Suppressor macrophage treated with lipopolysaccharide for 4 hours (primary cell): ENCODE measurements at regions not wholly inside any gene's neighbourhood (a gene's known extent, or its start where the extent isn't known, plus 50 kb on each side); places are given as distances from the start of the nearest gene placed in this dataset.
A peak's percentile ranks its signal among the peaks of the same experiment; 100 is the strongest.

Experiments used
- DNase-seq: peaks from one replicate; pipeline ENCODE4 v3.0.0-alpha.2; 2020

DNA sequence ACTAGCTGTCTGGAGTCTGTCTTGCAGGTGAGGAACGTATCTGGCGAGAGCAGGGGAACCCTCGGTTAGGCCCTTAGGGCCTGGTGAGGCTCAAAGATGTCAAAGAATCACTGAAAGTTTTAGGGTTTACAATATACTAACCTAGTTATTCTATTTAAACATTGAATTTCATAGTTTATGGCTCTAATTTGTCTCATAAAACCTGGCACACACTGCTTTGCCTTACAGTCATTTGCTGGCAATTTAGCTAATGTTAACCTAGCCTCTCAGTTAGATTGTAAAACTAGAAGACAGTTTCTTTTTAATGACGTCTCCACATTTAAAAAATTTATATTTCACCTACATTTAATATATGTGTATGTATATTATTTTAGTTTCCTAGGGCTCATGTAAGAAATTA is 89.6 kb upstream of the DOCK10 start:
- DNase-seq = no peak

DNA sequence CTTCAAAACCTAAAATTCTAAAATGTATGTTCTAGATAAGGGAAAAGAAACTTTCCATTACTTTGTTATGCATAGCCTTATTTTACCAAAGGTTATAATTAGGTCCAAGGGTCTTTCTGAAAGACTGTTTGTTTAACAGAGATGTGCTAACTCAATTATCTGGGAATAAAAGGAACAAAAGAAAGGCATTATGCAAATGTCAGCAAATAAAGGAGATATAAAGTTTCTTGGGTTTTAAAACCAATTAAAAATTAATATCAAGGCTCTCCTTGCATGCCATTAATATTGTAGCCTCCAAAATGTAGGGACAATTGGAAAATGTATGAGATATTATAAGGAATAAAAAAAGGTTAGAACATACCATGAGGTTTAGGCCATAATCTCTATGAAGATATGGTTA is 87.8 kb upstream of the DOCK10 start:
- DNase-seq = no peak

DNA sequence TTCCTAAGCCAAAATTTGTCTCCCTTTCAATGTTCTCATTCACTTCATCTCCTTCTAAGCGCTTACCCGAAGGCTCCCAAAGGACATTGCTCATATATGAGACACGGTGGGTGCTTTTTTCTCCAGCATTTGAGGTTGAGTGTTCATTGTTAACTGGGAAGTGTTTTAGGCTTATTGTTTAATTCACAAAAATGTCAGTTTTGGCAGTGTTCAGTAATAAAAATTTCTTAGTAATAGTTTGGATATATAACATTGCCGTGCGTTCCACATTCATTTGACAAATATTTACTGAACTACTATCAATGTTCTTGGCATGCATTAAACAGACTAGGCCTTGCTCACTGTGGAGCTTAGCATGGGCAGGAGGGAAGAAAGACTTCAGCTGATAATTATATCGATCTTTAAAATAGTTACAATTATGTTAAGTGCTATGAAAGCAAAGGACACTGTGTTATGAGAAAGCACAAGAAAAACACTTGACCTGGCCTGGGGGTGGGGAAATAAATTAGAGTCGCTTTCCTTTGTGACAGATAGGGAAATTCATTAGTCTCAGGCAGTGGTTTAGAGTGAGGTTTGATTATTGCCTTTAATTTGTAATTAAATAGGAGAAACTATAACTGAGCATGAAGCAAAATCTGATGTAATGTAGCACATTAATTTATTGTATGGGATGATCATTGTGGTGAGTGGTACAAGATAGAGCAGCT is 82.2 kb upstream of the DOCK10 start:
- no peak for DNase-seq

DNA sequence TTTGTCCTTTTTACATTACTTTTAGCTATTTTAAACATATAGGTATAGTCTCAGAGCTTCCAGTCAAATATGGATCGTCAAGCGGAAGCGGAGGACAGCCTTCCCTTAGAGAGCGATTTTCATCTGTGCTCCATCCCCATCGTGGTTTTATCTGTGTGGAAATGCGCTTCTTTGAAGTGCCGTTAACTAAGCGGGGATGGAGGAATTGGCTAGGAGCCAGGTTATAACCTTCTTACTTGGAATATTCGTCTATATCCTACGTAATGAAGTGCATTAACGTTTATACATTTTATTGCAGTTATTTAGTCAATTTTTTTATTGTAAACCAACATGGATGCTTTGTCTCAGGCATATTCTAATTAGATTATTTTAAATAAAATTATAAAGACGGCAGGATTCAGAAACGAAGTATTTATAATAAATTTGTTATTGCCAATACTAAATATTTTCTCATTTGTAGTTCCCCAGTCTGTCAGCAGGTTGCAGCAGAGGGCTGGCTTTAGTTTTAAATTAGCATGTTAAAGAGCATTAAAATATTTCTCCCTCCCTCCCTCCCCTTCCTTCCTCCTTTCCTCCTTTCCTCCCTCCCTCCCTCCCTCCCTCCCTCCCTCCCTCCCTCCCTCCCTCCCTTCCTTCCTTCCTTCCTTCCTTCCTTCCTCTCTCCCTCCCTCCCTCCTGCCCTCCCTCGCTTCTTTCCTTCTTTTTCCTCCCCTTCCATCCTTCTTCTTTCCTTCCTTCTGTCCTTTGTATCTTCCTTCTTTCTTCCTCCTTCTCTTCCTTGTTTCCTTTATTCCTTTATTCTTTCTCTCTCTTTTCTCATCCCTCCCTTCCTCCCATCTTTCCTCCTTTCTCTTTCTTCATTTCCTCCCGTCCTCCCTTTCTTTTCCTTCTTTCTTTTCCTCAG is 80.6 kb upstream of the DOCK10 start:
- peak; percentile 40 for DNase-seq

DNA sequence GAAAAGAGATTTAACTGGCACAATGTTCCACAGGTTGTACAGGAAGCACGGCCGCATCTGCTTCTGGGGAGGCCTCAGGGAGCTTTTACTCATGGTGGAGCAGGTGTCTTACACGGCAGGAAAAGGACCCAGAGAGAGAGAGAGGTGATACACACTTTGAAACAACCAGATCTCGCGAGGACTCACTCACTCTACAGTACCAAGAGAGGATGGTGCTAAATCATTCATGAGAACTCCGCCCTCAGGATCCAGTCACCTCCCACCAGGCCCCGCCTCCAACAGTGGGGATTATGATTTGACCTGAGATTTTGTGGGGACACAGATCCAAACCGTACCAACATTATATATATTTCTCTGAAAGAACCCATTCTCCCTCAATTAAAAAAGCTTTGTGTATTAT is 79.7 kb upstream of the DOCK10 start:
- no peak for DNase-seq

DNA sequence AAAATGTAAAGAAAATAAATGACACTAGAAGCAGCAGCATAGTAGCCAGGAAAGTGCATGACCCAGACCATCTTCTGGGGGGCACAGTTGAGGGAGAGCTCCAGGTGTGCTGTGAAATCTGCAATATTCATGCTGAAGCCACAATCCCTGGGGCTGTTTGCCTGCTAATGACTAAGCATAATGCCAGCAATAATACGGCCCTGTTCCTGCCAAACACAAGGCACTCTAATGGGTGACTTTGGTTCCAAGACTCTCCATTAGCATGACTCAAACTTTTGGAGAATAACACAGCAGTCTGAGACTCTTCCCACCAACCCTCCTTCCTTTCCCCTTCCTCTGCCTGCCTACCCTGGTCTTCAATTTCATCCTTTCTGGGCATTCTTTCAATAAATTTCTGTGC is 77.9 kb upstream of the DOCK10 start:
- no peak for DNase-seq

DNA sequence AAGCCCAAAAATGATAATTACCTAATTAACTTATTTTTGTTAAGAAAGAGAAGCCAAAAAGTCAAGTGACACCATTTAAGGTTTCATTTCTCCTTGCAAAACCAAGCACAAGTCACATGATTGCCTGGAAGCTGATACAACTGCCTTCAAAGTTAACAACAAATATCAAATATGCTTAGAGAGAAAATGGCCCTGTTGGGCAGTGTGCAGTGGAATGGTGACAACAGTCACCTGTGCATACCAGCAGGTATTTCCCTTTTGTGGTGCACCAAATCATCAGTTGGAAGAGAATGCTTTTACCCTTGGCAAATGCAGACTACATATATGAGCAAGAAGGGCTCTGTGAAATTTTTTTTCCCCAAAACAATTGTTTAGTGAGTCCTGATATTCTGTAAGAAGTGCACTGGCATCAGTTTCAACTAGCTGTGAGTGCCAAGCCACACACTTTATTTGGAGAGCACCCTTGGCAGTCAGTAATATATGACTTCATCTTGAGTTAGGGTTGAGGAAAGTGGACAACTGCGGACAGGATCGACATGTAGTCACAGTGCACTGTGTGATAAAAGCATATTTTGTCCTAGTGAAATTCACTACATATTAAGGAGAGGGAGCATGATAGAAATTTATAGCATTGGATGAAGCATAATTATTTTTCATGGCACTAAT is 74.9 kb upstream of the DOCK10 start:
- peak; percentile 60 for DNase-seq

DNA sequence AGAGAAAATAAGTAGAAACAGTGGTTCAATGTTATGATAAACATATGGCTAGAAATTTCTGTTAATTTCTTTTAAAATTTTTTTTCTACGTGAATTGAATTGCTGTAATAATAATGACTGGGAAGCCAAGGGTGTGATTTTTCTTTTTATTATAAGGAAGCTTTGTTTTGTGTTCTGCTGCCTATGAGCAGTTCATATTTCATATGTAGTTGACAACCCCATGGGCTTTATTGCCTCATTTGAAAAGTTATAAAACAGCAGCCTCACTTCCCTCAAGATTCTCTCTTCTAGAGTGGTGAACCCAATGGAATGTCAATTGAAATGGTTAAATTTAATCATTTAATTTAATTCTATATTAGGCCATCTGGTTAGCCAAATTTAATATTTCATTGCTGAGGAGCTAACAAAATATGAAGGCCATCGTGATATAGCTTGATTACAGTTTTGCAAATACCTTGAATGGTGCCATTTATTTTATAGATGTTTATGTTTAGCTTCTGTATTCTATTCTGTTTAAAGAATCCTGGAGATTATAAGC is 72.6 kb upstream of the DOCK10 start:
- DNase-seq = no peak

DNA sequence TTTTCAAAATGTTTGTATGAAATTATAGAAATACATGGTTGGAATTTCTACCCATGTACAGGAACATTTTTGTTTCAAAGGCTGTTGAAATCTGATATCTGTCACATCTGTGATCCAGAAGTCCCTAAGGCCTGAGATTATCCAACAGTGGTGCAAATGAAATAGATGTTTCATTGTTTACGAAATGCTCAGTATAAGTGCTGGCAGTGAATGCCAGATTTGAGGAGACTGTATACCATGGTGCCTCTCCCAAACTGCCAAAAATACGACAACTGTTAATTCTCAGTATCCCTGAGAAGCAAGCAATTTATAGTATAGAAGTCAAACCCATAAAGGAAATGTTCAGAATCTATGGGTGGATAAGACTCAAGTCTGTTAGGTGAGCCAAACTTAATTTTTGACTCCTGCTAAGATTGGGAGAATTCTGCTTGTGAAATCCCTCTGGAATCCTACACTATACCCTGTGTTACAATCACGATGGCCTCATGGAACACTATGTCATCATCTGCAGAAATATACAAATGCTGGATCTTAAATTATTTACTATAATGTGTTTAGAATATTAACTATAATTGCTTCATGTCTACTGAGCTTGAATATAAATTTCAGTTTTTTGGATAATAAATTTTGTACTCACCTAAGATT is 71.2 kb upstream of the DOCK10 start:
- DNase-seq = no peak

DNA sequence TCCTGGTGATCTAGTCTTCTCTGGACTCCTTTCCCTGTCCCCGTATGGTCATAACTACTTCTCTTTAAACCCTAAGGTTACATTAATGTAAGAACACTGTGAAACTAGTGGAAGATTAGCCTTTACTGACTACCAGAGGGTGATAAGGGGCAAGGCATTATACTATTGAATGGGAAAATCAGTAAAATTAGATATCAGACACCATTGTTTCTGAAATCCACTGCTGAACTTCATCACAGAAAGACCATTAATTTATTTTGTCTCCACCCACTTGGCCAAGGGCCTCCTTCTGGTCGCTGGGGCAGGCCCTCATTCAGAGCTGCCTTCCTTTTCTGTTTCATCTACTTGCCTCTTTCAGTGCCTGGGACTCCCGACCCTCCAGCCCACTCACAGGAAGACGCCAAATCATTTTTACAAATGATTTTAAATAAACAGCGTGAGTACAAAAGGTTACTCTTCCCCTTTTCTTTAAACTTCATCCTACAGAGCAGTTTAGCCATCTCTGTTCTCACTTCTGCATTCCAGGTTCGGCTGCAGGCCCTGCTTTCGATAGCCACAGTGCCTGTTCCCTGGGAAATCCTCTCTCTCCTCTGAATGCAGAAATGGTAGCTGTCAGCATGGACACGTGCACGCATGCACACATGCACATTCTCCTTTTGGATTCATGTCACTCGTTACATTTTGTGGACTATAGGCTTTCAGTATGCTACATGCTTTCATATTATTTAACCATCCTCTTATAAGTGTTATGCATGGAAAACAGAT is 70.3 kb upstream of the DOCK10 start:
- peak; percentile 88 for DNase-seq

DNA sequence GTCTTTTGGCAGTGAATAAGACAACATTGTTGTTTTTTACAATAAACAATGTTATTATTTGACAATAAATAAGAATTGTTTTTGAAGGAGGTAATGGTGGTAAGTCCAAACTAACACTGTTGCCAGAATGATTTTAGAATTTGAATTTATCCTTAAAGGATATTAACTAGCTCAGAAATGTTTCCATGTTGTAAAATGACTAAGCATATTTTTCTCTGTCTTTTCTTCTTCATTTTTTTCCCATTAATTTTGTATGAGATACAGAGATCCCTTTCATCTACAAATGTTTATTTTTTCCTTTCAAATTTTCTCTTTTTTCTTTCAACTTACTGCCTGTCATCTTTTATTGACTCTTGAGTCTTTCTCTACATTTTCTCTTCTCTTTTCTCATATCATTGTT is 66.5 kb upstream of the DOCK10 start:
- DNase-seq = no peak

DNA sequence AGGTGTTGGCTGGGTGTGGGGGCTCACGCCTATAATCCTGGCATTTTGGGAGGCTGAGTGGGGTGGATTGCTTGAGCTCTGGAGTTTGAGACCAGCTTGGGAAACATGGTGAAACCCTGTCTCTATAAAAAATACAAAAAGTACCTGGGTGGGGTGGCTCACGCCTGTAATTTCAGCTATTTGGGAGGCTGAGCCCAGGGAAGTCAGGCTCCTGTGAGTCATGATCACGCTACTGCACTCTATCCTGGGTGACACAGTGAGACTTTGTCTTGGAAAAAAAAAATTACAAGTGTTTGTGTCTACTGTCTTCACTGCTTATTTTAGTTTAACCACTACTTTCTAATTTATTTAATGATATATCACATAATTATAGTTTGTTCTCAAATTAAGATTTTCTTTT is 62.7 kb upstream of the DOCK10 start:
- no peak for DNase-seq

DNA sequence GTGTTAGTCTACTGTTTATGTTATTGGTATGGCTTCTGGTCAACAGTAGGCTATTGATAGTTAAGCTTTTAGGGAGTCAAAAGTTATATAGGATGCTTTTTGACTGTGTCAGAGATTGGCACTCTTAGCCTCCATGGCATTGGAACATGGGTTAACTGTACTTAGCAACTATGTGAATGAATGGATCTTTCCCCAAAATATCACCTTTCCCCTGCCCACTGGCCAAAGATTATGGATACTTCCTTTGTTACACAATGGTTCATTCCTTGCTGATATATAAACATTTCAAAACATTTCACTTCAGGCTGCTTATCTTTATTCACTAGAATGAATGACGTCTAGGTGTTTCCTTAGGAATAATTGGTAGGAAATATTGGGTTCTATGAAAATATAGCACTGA is 62.1 kb upstream of the DOCK10 start:
- no peak for DNase-seq

DNA sequence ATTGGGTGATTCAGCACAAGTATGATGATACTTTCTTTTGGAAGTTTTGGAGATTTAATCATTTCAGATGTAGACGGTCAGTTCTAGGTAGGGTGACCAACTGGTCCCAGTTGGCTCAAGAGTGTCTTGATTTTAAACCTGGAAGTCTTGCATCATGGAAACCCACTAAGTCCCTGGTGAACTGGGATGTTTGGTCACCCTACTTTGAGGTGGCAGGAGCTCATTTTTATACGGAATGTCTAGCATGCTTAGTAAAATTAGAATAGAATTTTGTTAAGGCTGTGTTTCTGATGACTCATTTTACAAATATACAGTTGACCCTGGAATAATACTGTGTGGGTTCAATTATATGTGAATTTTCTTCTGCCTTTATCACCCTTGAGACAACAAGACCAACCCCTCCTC is 61.5 kb upstream of the DOCK10 start:
- no peak for DNase-seq

DNA sequence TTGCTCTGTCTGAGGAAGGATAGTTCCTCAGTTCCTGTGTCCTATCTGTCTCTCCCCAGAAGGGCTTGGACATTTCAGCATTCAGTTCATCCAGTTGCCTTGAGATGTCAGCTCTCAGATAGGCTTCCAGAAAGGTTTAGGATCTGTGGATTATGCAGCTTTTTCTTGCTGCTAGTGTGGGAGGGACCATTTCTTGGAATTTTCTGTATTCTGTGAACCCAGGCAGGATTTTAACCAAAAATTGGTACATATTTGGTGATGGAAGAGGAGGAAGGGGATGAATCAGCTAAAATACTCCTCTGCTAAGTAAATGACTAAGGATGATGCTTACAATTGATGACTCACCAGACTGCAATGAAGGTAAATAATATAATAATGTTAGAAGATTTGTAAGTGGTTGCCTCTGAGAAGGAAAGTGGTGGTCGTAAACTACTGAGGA is 58.6 kb upstream of the DOCK10 start:
- peak; percentile 37 for DNase-seq

DNA sequence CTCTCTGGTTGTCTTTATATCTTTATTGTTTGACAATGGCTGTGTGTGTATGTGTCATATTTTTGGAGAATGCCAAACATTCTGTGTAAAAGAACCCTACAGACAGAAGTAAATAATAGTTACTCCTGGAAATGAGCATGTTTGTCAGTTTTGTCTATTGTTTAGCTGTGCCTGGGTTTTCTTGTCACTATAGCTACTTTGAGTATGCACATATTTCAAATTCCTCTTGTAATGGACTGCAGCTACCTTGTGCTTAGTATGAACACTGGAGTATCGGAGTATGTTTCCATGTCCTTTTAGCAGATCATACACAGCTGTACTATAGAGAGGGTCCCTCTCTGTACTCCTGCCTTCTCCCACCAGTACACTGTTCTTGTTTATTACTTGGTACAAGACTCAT is 58.0 kb upstream of the DOCK10 start:
- no peak for DNase-seq

DNA sequence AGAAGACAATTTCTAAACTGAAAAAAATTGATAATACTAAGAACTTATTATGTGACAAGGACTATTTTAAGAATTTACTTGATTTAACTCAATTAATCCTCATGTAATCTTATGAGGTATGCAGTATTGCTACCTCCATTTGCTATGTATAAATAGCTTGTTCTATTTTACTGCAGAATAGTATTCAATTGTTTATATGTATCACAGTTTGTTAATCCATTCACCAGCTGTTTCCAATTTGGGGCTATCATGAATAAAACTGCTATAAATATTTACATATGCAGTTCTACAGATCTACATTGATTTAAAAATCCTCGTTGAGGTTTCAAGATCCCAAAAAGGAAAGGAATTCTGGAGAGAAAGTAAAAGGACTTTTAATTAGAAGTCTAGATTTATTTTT is 54.8 kb upstream of the DOCK10 start:
- no peak for DNase-seq
